ENCODE measurements at regions not wholly inside any gene's neighbourhood (a gene's known extent, or its start where the extent isn't known, plus 50 kb on each side); places are given as distances from the start of the nearest gene placed in this dataset.

DNA sequence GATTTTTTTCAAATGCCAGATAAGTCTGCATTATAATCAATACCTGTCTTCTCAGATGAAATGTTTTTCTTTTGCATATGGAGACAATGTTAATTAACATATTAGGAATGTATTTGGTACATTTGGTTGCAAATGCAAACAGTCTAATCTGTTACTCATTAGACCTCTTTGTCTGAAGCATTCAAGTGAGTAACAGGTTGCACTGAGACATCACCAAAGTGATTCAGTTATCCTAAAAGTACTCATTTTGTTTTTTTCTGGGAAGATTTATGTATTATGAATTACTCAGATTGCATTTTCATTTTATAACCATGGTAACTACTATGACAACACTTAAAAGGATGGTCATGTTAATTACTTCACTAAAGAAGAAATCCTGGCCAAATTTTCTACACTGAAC lies 513.6 kb downstream of the HTR7 start:
- no peak for DNase-seq

DNA sequence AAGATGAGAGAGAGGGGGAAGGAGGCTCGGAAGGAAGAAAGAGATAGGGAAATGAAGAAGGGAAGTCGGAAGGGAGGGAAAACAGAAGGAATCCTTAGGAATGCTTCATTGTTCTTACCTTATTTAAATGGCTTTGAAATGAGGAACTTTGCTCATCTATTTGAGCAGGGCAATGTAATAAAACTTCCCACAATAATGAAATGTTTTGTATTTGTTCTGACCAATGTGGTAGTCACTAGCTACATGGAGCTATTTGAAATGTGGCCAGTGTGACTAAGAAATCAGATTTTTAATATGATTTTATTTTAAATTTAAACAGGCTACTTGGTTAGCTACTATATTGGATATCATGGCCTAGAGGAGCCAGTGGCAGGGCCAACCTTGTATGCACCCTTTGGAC lies 510.6 kb downstream of the HTR7 start:
- DNase-seq, result no peak

DNA sequence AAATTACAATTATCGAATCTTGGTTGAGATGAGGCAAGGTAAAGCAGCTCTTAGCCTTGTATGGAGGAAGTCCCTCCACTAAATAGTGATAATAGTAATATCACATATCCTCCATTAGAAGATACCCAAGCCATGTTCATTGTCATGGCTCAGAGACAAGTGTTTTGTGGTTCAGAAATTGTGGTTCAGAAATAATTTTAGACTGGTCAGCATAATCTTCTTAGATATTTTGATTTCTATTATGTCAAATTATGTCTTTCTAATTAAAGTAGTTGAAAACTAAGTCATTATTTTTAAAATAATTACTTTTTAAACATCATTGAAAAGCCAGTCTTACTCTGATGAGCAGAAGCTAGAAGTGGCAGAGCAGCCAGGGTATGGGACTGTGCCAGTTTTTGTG lies 507.7 kb downstream of the HTR7 start:
- no peak for DNase-seq

DNA sequence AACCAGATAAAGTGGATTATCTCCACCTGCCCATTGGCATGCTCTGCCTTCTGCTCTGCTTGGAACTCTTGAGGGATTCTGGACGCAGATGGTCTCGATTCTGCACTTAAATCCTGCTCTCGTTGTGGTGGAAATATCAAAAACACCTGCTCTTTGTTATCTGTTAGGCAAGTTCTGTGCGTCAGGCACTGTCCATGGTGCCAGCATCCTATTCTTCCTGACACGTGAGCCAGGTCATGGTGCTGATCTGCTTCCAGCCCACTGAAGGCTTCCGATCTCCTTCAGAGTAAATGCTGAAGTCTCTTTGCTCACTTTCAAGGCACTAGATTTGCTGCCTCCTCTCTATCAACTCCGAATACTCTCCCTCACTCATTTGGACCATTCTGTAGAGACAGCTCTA lies 505.6 kb downstream of the HTR7 start:
- DNase-seq, result no peak

DNA sequence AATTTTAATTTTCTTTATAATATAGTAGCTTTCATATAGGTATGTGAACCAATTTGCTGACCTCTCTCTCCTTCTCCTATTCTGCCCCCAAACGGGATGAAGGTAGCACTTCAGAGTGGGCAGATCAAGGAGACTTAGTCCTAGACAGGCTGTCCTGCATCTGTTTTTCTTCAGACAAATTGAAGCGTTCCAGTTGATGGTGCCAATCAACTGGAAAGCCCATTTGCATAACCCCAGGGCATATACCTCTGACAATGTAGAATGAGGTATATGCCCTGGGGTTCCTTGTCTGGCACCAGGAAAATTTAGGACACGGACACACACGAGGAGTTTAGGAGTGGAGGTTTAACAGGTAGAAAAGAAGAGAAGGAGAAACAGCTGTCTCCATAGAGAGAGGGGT lies 502.9 kb downstream of the HTR7 start:
- no peak for DNase-seq

DNA sequence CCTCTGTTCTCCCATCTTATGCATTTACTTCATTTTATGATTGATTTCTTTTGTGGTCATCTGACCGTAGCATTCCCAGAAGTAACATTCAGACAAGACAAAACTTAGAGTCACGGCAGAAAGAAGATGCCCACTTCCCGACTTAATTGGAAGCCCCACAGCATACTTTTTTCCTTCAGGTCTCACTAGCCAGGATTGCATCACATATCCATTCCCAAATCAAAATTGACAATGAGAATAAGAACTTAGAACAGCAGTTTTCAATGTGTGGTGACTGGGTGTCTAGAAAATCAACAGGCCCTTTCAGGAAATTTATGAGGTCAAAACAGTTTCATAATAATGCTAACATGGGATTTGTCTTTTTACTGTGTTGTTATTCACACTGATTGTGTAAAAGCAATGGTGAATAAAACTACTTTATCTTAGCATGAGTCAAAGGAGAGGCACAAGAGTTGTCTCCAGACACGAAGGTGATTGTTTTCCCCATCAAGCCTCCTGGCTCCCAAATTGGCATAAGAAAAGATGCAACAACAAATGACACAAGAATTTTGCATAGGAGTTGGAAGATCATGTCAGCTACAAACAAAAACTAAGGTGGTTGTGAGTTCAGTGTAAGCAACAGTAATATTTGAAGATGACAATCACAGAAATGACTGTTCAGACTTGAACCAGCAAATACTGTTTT lies 493.9 kb downstream of the HTR7 start:
- no peak for DNase-seq

DNA sequence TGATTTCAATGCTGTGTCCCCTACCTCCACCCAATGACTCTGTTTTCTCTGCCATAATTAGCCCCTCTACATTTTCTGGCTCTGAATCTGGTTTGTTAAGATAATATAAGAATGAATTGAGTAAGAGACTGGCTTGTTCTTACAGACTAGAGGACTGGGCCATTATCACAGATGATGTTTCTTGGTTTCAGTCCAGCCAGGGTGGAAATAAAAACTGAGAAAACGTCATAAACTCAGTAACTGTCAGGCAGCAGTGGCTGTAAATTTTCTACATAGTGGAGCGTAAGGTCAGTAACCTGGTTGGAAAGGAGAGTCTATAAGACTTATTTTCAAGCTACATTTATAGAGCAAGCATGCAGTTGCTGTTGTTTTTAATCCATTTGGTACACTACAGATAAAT lies 485.4 kb downstream of the HTR7 start:
- no peak for DNase-seq

DNA sequence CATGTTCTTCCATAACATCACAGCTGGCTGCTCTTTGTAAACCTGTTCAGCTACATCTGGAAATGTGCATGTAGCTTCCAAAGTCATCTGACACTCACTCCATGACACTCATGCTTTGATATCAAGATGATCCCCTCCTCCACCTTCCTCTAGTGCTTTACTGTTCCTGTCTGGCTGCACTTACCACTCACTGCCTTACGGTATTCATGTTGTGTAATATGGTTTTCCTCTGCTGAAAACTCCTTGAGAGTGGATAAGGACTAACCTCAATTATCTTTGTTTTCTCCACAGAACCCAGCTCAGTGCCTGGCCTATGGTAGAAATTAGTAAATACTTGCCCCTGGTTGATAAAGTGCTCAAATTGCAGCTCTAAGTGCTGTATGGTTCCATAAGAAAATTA lies 483.9 kb downstream of the HTR7 start:
- DNase-seq, result no peak

DNA sequence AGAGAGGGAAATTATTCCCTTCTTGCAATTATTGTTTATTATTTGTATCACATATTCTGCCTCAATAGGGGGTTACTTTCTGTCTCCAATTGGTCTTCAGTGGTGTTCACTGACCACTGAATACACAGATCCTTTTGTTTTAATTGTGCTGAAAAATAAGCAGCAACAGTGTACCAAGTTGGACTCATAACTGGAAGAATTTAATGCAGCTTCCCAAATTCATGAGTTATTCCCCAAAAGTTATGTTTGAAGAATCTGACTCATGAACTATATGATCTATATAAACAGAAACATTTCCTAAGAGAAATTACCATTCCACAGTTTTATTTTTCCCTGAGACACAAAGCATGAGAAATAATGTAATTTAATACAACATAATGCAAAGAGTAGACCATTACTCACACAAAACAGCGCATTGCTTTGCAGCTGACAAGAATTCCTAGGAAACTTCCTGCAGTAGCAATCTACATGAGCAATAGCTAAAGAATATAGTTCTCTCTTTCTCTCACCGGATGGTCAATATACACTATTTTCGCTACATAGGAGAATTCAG lies 479.2 kb downstream of the HTR7 start:
- DNase-seq, result peak; percentile 18

DNA sequence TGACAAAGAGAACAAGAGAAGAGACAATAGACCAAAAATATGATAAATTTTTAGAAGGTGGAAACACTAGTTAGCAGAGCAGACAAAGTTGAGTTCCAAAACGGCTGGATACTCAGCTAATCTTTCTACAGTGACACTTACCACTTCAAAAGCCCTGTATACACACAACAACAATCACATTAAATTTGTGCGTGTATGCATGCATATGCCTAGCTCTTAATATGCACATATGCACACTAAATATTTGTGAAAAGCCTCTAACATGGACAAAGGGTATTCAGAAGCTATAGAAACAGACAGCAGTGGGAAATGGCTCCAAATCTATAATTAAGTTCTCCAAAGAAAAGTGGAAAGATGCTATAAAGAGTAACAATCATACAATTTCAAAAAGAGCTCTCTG lies 476.4 kb downstream of the HTR7 start:
- no peak for DNase-seq

DNA sequence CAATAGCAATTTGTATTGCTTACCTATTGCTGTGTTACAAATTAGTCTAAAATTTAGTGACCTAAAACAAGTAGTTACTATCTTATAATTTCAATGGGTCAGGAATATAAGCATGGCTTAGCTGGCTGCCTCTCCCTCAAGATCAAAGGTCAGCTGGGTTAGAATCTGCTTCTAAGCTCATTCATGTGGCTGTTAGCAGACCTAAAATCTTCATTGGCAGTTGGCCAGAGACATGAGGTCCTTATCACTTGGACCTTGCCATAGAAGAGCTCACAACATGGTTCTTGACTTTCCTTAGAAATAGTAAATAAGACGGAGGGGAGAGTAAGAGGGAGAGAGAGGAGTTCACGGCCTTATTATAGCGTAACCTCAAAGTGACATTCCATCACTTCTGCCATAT lies 468.0 kb downstream of the HTR7 start:
- DNase-seq, result no peak

DNA sequence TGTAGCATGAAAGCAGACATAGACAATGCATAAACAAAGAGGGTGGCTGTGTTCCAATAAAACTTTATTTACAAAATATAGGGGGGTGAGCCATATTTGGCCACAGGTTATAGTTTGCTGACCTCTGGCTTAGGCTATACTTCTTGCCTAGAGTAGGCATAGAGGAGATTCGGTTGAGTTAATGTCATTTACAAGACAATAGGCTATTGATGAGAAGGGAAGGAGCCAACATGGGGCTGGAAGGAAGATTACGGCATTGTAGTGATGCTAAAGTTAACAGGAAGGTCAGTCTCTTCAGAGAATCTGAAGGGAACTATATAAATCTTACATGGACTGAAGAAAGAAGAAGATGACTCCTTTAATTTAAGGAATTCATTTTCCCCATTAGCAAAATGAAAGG lies 463.5 kb downstream of the HTR7 start:
- DNase-seq, result no peak

DNA sequence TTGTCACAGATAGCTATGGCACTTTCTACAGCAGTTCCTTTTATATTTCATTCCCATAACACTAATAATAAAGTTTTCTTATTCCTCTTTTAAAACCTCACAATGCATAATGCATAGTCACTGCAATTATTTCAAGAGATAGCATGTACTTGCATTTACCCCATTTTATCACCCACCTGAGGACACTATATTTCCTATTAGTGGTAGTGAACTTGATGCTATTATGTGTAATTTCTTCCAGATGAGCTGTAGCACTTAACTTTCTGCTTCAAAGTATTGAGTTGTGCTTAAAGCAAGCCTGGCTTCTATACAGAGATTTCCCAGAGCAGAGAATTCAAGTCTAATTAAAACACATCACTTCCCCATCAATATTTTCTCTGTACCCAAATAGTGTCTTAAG lies 461.1 kb downstream of the HTR7 start:
- no peak for DNase-seq

DNA sequence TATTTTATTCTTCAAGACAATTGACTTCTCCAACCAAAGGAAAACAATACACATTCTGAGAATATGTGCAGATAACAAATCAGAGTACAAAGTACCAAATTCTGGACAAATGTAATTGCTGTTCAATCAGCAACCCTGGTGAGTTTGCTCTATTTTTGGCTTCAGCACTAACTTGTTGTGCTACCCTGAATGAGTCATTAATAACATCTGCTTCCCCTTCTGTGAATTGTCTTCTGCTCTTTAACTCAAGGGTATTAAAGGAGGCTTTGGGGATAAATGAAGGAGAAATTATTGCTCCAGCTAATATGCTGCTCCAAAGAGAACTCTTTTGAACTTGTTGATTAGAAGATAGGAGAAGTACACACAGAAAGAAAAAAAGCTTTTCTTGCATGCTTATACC lies 459.3 kb downstream of the HTR7 start:
- no peak for DNase-seq

DNA sequence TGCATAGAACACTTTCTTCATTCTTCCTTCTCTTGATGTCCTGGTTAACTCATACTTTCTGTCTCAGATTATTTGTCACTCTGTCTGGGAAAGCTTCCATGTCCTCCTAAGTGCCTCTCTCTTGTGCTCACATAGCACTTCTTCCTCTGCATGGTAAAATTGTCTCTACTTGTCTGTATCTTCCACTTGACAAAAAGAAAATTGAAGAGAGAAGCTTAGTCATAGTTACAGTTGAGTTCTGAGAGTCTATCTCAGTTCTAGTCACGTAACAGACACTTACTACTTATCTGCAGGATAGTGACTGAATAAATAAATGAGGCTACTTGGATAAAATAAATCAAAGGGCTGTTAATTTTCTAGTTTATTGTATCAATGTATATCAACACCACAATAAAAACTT lies 458.1 kb downstream of the HTR7 start:
- DNase-seq, result no peak

DNA sequence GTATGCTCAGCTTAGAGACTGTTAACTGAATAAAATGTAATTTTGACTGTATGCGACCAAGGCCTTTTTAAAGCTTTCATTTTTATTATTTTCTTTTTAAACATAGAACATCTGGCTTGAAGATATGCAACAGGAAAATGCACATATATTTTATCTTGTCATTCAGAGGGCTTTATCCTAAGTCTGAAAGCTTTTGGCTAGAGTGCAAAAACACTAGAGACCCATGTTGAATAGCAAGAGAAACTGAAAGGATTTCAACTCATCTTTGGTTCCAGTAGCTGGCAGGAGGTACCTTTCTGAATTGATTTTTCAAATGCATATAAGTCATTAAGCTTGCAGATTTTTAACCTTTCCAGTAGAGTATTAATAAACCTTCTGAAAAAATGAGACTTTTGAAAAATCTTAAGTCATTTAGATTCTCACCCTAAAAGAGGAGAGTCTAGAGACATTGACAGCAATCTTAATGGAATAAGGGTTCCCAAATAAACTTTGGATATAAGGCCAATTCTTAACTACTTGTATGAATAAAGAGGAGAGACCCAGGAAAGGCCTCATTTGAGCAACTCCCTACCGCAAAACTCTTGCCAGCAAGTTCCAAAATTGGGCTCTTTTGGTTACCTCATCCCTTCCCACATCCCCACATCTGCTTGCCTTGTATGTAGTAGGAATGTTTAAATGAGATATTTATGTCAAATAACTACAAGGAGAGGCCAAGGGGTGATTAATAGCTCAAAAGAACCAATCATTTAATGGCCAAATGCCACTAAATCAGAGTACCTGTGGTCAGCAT lies 454.4 kb downstream of the HTR7 start:
- no peak for DNase-seq

DNA sequence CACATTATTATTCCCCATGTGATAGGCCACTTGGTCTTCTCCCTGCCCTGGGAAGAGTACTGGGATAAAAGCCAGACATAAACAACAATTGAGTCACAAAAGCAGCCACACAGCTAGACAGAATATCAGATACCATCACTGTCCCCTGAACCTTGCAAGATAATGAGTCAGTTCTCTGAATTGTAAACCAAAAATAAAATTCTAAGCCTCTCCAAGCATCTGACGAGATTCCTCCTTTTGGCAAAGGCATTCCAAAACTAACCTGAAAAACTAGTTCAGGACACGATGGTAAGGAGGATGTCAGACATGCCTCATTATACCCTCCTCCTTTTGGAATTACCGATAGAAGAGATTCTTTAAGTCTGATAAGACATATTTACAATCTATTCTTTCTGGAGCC lies 450.7 kb downstream of the HTR7 start:
- DNase-seq, result peak; percentile 74

DNA sequence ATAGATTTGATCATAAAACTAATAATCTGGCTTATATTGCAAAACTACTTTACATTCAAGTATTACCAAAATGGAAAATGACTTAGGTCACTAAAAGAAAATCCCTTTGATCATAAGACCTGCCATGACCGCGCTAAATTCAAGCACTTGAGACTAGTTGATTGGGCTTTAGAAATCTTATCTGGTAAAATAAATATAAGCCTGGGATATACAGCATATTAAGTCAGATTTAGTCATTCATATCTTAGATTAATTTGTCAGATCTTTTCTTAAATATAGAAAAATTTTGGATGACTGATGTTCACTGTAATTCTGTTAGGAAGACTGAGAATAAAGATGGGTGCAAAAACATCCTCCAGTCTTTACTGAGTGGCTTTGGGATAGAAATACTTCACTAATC lies 450.0 kb downstream of the HTR7 start:
- no peak for DNase-seq

DNA sequence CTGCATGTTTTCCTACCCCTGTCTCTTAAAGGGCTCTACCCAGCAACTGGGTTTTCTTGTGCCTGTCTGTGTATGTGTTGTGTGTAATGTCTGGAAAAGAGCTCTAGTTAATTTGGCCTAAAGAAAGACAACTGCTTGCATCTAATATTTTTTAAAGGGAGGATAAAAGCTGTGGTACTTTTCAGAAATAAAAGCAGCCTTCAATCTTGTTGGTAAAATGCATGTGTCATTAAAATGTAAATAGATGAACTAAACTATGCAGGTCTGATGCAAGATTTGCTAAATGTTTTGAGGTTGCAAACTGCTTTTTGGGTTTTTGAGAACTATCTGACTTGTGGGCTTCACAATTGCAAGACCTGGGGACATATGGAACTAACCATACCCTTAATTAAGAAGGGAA lies 445.3 kb downstream of the HTR7 start:
- DNase-seq, result no peak

DNA sequence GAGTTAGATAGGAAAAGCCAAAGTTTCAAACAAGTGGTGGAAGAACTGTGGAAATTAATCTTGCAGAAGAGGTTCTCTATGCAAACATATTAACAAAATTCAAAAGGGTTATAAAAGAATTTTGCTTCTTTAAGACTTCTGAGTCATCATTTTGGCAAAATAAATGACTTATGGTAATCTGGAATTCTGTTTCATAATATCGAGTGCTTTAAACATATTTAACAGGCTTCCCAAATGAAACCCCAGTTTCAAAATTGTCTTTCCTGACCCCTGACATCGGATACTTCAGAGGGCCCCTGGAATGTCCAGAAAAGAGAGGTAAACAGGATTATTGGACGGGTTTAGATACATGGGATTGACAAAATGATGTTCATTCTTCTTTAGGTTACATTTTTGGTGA lies 444.6 kb downstream of the HTR7 start:
- peak; percentile 21 for DNase-seq

DNA sequence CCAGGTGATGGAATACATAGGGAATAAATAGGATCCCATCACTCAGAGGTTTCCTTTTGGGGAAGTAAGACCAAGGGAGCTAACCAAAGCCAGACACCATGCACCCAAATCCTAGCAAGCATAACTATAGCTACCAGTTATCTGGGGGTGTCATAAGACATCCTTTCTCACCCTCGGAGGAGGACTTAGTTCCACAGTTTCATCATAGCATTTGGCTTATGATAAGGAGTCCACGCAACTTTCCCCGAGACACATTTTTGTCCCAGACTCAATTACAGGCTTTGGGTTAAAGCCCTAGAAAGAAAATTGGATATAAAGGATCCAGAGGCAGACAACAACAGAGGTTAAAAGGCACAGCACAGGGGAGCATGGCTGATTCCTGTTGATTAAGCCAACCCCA lies 442.9 kb downstream of the HTR7 start:
- DNase-seq, result no peak

DNA sequence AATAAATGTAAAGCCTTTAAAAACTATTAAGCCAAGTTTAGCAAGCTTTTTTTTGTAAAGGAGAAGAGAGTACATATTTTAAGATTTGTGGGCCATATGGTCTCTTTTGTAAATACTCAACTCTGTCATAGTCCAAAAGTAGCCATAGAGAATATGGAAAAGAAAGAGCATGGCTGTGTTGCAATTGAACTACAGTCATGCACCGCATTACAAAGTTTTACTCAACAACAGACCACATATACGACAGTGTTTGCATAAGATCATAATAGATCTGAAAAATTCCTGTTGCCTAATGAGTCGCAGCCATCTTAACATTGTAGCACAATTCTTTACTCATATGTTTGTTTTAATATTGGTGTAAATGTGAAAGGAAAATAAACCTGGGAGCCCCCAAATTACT lies 440.8 kb downstream of the HTR7 start:
- peak; percentile 37 for DNase-seq

DNA sequence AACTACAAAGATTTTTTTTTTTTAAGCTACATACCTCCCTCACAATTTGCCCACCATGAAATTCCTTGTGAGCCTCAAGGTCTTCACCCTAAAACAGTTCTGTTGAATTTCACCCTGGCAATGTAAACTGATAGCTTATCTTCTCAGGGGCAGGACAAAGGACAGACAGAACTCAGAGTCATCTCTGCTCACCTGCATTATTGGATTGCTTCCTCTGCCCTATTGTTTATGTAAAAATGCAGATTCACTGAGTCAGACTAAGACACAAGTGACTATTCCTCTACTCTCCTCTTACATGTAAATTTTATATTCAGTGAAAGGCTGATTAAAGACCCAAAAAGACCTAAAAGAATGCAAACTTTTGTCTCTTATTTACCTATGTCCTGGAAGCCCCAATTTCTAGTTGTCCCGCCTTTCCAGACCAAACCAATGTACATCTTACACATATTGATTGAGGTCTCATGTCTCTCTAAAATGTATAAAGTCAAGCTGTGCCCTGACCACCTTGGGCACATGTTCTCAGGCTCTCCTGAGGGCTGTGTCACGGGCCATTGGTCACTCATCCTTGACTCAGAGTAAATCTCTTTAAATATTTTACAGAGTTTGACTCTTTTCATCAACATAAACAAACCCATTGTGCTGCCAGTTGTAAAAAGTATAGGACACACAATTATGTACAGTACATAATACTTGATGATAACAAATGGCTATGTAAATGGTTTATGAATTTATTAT lies 440.2 kb downstream of the HTR7 start:
- DNase-seq, result no peak

Data from EL (cell line).